SJSA1 (cell line): ENCODE measurements at regions not wholly inside any gene's neighbourhood (a gene's known extent, or its start where the extent isn't known, plus 50 kb on each side); places are given as distances from the start of the nearest gene placed in this dataset.
A peak's percentile ranks its signal among the peaks of the same experiment; 100 is the strongest.

Source experiments
- DNase-seq, 2 experiments: peaks; one replicate each; pipeline ENCODE4 v3.0.0-alpha.2; 2015 to 2020; ENCODE audit warnings: low spot score in 2 of 2, low read depth in 1 of 2
- H3K27ac ChIP-seq: fragments of 250-450 bp; sonication (Bioruptor Pico); 2 replicates; pipeline ENCODE4 v1.5.1; 2020; ENCODE audit warnings: mild to moderate bottlenecking, moderate library complexity
- H3K27me3 ChIP-seq: fragments of 250-450 bp; sonication (Bioruptor Pico); replicated peaks from 2 replicates; pipeline ENCODE4 v1.5.1; 2020; ENCODE audit warnings: mild to moderate bottlenecking, moderate library complexity
- H3K36me3 ChIP-seq: fragments of 250-450 bp; sonication (Bioruptor Pico); 2 replicates; pipeline ENCODE4 v1.5.1; 2020; ENCODE audit warnings: mild to moderate bottlenecking
- H3K4me1 ChIP-seq: fragments of 250-450 bp; sonication (Bioruptor Pico); replicated peaks from 2 replicates; pipeline ENCODE4 v1.6.1; 2021; ENCODE audit warnings: mild to moderate bottlenecking
- H3K4me3 ChIP-seq: fragments of 250-450 bp; sonication (Bioruptor Pico); 2 replicates; pipeline ENCODE4 v1.5.1; 2020; ENCODE audit warnings: mild to moderate bottlenecking
- H3K9me3 ChIP-seq: fragments of 250-450 bp; sonication (Bioruptor Pico); replicated peaks from 2 replicates; pipeline ENCODE4 v1.5.1; 2020; ENCODE audit warnings: mild to moderate bottlenecking

- no peaks in the 10 kb centered on the region for H3K4me1 ChIP-seq
- H3K27me3 ChIP-seq: no peaks in the 10 kb centered on the region
- no peak overlapping the region for H3K27ac ChIP-seq
- H3K4me3 ChIP-seq: no peak overlapping the region
- no peaks in the 10 kb centered on the region for H3K9me3 ChIP-seq
- H3K36me3 ChIP-seq: no peaks in the 10 kb centered on the region
- no peak for DNase-seq
Measured at GRCh38 chr6:82571455-82571854, 207.8 kb downstream of the TPBG start.

GRCh38 chr6:82573254-82573972, 209.8 kb downstream of the TPBG start:
- H3K27me3 ChIP-seq: no peaks in the 10 kb centered on the region
- DNase-seq: no peak
- no peak overlapping the region for H3K27ac ChIP-seq
- no peak overlapping the region for H3K4me3 ChIP-seq
- H3K36me3 ChIP-seq: no peaks in the 10 kb centered on the region
- H3K9me3 ChIP-seq: no peaks in the 10 kb centered on the region
- no peaks in the 10 kb centered on the region for H3K4me1 ChIP-seq

- Histone ChIP-seq H3K27ac (no peak overlapping the region), H3K27me3 (no peaks in the 10 kb centered on the region), H3K36me3 (no peaks in the 10 kb centered on the region), H3K4me1 (no peaks in the 10 kb centered on the region), H3K4me3 (no peak overlapping the region), H3K9me3 (no peaks in the 10 kb centered on the region)
- DNase-seq: no peak
Measured at GRCh38 chr6:82576284-82576683, 212.7 kb downstream of the TPBG start.

GRCh38 chr6:82584194-82584695, 220.6 kb downstream of the TPBG start:
- Histone ChIP-seq H3K27me3 (no peaks in the 10 kb centered on the region), H3K36me3 (no peaks in the 10 kb centered on the region), H3K27ac (no peak overlapping the region), H3K4me1 (no peaks in the 10 kb centered on the region), H3K9me3 (no peaks in the 10 kb centered on the region), H3K4me3 (no peak overlapping the region)
- DNase-seq: no peak

- Histone ChIP-seq H3K36me3 (no peaks in the 10 kb centered on the region), H3K9me3 (no peaks in the 10 kb centered on the region), H3K27me3 (no peaks in the 10 kb centered on the region), H3K27ac (no peak overlapping the region), H3K4me3 (no peak overlapping the region), H3K4me1 (no peaks in the 10 kb centered on the region)
- no peak for DNase-seq
Measured at GRCh38 chr6:82584856-82585255, 221.2 kb downstream of the TPBG start.

GRCh38 chr6:82588020-82588419, 224.4 kb downstream of the TPBG start:
- Histone ChIP-seq H3K4me1 (no peaks in the 10 kb centered on the region), H3K27ac (no peak overlapping the region), H3K27me3 (no peaks in the 10 kb centered on the region), H3K36me3 (no peaks in the 10 kb centered on the region), H3K4me3 (no peak overlapping the region), H3K9me3 (no peaks in the 10 kb centered on the region)
- no peak for DNase-seq

- H3K9me3 ChIP-seq: no peaks in the 10 kb centered on the region
- H3K27me3 ChIP-seq: no peaks in the 10 kb centered on the region
- no peaks in the 10 kb centered on the region for H3K4me1 ChIP-seq
- no peak for DNase-seq
- no peak overlapping the region for H3K27ac ChIP-seq
- H3K4me3 ChIP-seq: no peak overlapping the region
- no peaks in the 10 kb centered on the region for H3K36me3 ChIP-seq
Measured at GRCh38 chr6:82588859-82589412, 225.3 kb downstream of the TPBG start.

GRCh38 chr6:82589509-82590206, 226.0 kb downstream of the TPBG start:
- no peaks in the 10 kb centered on the region for H3K4me1 ChIP-seq
- no peaks in the 10 kb centered on the region for H3K9me3 ChIP-seq
- H3K36me3 ChIP-seq: no peaks in the 10 kb centered on the region
- no peaks in the 10 kb centered on the region for H3K27me3 ChIP-seq
- no peak overlapping the region for H3K27ac ChIP-seq
- H3K4me3 ChIP-seq: no peak overlapping the region
- DNase-seq: peak in 1 of 2 experiments; percentile 23

- Histone ChIP-seq H3K27ac (no peak overlapping the region), H3K27me3 (no peaks in the 10 kb centered on the region)
- no peak for DNase-seq
Measured at GRCh38 chr6:82597201-82597600, 233.6 kb downstream of the TPBG start.

GRCh38 chr6:82602776-82603175, 239.2 kb downstream of the TPBG start:
- DNase-seq: no peak

More at GRCh38 chr6:82597201-82597600, 233.6 kb downstream of the TPBG start:
- H3K9me3 ChIP-seq: no peaks in the 10 kb centered on the region
- no peaks in the 10 kb centered on the region for H3K36me3 ChIP-seq
- no peak overlapping the region for H3K4me3 ChIP-seq
- H3K4me1 ChIP-seq: no peaks in the 10 kb centered on the region

GRCh38 chr6:82603871-82604270, 240.3 kb downstream of the TPBG start:
- Histone ChIP-seq H3K36me3 (no peaks in the 10 kb centered on the region), H3K4me1 (no peaks in the 10 kb centered on the region), H3K27ac (no peak overlapping the region), H3K4me3 (no peak overlapping the region), H3K9me3 (no peaks in the 10 kb centered on the region), H3K27me3 (no peaks in the 10 kb centered on the region)
- no peak for DNase-seq

More at GRCh38 chr6:82602776-82603175, 239.2 kb downstream of the TPBG start:
- Histone ChIP-seq H3K4me1 (no peaks in the 10 kb centered on the region), H3K4me3 (no peak overlapping the region), H3K36me3 (no peaks in the 10 kb centered on the region), H3K27ac (no peak overlapping the region), H3K9me3 (no peaks in the 10 kb centered on the region), H3K27me3 (no peaks in the 10 kb centered on the region)

- Histone ChIP-seq H3K27me3 (no peaks in the 10 kb centered on the region), H3K9me3 (no peaks in the 10 kb centered on the region), H3K27ac (no peak overlapping the region), H3K4me1 (no peaks in the 10 kb centered on the region), H3K4me3 (no peak overlapping the region), H3K36me3 (no peaks in the 10 kb centered on the region)
- no peak for DNase-seq
Measured at GRCh38 chr6:82607998-82608725, 244.5 kb downstream of the TPBG start.

GRCh38 chr6:82608781-82609180, 245.2 kb downstream of the TPBG start:
- Histone ChIP-seq H3K9me3 (no peaks in the 10 kb centered on the region), H3K4me3 (no peak overlapping the region), H3K27me3 (no peaks in the 10 kb centered on the region), H3K36me3 (no peaks in the 10 kb centered on the region), H3K4me1 (no peaks in the 10 kb centered on the region), H3K27ac (no peak overlapping the region)
- DNase-seq: no peak

- no peak for DNase-seq
- no peaks in the 10 kb centered on the region for H3K9me3 ChIP-seq
- H3K27ac ChIP-seq: no peak overlapping the region
- H3K4me1 ChIP-seq: no peaks in the 10 kb centered on the region
- H3K36me3 ChIP-seq: no peaks in the 10 kb centered on the region
- H3K27me3 ChIP-seq: no peaks in the 10 kb centered on the region
- H3K4me3 ChIP-seq: no peak overlapping the region
Measured at GRCh38 chr6:82611751-82612150, 248.1 kb downstream of the TPBG start.
